ENCODE measurements at regions not wholly inside any gene's neighbourhood (a gene's known extent, or its start where the extent isn't known, plus 50 kb on each side); places are given as distances from the start of the nearest gene placed in this dataset.

DNA sequence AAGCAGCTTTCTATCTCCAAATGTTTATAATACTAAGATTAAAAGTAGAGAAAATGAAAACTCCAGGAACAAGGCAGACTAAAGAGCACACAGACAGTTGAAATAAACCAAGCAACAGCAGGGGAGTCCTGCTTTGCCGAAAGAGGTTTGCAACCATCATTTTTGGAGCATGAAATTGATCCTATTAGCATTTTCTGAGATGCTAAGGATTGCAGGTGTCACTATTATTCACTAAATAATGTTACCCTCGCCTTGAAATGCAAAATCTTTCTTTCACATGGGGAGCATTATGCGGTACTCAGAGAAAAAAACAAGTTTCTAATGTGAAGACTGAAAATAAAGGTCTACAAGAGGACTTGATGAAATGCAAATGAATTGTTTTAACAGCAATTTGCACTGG is 81.7 kb upstream of the DNAJC10 start:
- no peak overlapping the region for H3K27ac ChIP-seq
- ATAC-seq, result no peak
- WGBS, 2 donors (ENCODE audit: low coverage in 1 of 2), result 65 to 81% methylated on average over 3 of the region's 3 CpGs
- no peak overlapping the region for H3K4me3 ChIP-seq
- no peaks in the 10 kb centered on the region for H3K27me3 ChIP-seq
- H3K9me3 ChIP-seq, result no peaks in the 10 kb centered on the region
- H3K4me1 ChIP-seq, result no peaks in the 10 kb centered on the region
- no peak for TF ChIP-seq POLR2A (IDR thresholded peaks at IDR 0.05)
- no peak for TF ChIP-seq POLR2AphosphoS5 (IDR thresholded peaks at IDR 0.05)
- TF ChIP-seq, protein P1, sequence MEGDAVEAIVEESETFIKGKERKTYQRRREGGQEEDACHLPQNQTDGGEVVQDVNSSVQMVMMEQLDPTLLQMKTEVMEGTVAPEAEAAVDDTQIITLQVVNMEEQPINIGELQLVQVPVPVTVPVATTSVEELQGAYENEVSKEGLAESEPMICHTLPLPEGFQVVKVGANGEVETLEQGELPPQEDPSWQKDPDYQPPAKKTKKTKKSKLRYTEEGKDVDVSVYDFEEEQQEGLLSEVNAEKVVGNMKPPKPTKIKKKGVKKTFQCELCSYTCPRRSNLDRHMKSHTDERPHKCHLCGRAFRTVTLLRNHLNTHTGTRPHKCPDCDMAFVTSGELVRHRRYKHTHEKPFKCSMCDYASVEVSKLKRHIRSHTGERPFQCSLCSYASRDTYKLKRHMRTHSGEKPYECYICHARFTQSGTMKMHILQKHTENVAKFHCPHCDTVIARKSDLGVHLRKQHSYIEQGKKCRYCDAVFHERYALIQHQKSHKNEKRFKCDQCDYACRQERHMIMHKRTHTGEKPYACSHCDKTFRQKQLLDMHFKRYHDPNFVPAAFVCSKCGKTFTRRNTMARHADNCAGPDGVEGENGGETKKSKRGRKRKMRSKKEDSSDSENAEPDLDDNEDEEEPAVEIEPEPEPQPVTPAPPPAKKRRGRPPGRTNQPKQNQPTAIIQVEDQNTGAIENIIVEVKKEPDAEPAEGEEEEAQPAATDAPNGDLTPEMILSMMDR (IDR thresholded peaks at IDR 0.05), result no peak
- no peak for TF ChIP-seq EP300 (IDR thresholded peaks at IDR 0.05)
- no peaks in the 10 kb centered on the region for H3K36me3 ChIP-seq

DNA sequence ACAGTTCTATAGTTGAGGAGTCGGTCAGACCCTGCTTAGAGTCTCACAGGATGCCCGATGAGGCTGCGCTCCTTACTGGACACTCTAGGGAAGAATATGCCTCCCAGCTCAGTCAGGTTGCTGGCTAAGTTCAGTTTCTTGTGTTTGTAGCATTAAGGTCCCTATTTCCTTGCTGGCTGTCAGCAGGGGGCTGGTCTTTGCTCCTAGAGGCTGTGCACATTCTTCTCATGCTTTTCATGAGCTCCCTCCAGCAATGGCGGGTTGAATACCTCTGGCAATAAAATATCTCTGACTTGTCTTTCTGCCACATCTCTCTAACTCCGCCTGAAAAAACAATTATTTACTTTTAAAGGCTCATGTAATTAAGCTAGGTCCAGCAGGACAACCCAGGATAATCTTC is 79.4 kb upstream of the DNAJC10 start:
- H3K4me1 ChIP-seq, result no peaks in the 10 kb centered on the region

DNA sequence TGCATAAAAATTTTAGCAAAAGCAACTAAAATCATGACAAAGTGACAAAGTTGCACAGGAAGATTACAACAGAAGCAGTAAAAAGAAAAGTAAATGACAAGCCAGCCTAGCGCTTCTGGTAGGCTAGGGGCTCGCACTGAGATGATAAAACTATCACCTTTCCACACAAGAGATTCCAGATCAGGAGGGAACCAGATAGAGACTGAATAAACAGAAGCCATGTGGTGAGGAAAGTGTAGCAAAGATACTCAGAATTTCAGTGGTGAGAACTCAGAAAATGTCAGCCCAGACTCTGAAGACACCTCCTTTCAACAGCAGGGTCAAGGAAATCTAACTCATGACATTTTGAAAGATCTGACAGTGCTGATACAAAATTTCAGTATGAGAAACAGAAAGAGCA is 77.4 kb upstream of the DNAJC10 start:
- H3K4me3 ChIP-seq, result no peak overlapping the region
- no peak for ATAC-seq
- no peak overlapping the region for H3K27ac ChIP-seq
- H3K9me3 ChIP-seq, result no peaks in the 10 kb centered on the region
- TF ChIP-seq POLR2A (IDR thresholded peaks at IDR 0.05) (no peak), POLR2AphosphoS5 (IDR thresholded peaks at IDR 0.05) (no peak), EP300 (IDR thresholded peaks at IDR 0.05) (no peak)
- TF ChIP-seq, protein P1 (IDR thresholded peaks at IDR 0.05), result no peak
- no peaks in the 10 kb centered on the region for H3K36me3 ChIP-seq
- 94% methylated on average over 2 of the region's 2 CpGs; no CpG with 5 or more reads in 1 of the 2 donors for WGBS, 2 donors (ENCODE audit: low coverage in 1 of 2)
- H3K27me3 ChIP-seq, result no peaks in the 10 kb centered on the region
- H3K4me1 ChIP-seq, result no peaks in the 10 kb centered on the region

More for the DNA sequence above, 79.4 kb upstream of the DNAJC10 start:
- 74 to 79% methylated on average over 5 of the region's 5 CpGs for WGBS, 2 donors (ENCODE audit: low coverage in 1 of 2)
- no peak overlapping the region for H3K27ac ChIP-seq
- no peak overlapping the region for H3K4me3 ChIP-seq
- ATAC-seq, result no peak
- H3K36me3 ChIP-seq, result no peaks in the 10 kb centered on the region
- no peaks in the 10 kb centered on the region for H3K27me3 ChIP-seq
- TF ChIP-seq, protein P1 (IDR thresholded peaks at IDR 0.05), result no peak
- no peak for TF ChIP-seq EP300 (IDR thresholded peaks at IDR 0.05)
- TF ChIP-seq POLR2A (IDR thresholded peaks at IDR 0.05), result no peak
- no peak for TF ChIP-seq POLR2AphosphoS5 (IDR thresholded peaks at IDR 0.05)
- no peaks in the 10 kb centered on the region for H3K9me3 ChIP-seq

DNA sequence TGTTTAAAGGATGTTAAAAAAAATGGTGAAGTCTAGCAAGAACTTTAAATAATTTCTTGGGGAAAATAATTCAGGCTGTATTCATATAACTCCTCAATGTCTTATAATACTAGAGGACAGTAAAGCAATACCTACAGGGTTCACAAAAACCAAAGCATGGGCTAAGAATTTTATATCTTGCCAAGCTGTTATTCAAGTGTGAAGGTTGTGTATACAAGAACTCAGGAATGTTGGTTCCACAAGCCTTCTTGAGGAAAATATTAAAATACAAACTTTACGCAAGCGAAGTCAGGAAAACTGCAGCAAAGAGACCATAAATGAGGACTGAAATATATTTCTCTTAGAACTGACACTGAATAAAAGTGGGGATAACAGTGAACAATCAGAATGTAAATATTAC is 76.1 kb upstream of the DNAJC10 start:
- no peak for ATAC-seq
- Histone ChIP-seq H3K9me3 (no peaks in the 10 kb centered on the region), H3K27ac (no peak overlapping the region), H3K4me1 (no peaks in the 10 kb centered on the region), H3K36me3 (no peaks in the 10 kb centered on the region), H3K27me3 (no peaks in the 10 kb centered on the region), H3K4me3 (no peak overlapping the region)
- TF ChIP-seq, protein P1 (IDR thresholded peaks at IDR 0.05), result no peak
- TF ChIP-seq POLR2AphosphoS5 (IDR thresholded peaks at IDR 0.05) (no peak), EP300 (IDR thresholded peaks at IDR 0.05) (no peak), POLR2A (IDR thresholded peaks at IDR 0.05) (no peak)
- 80 to 100% methylated on average over 1 to 2 of the region's 2 CpGs for WGBS, 2 donors (ENCODE audit: low coverage in 1 of 2)

DNA sequence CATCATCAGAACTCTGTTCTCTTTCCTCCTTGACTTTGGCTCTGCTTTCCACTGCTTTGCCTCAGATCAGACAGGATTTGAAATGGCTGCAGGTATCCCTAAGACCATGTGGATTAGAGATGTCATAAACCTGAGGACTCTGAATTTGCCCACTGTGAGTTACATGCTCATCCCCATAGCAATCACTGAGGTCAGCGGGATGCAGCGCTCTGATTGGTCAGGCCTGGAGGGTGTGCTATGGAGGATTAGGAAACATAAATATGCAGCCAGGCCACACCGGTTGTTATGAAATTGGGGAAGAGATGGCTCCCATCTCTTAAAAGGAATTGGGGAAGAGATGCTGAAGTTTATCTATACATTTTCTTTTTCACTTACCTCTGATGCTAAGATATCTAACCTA is 73.7 kb upstream of the DNAJC10 start:
- WGBS, 2 donors (ENCODE audit: low coverage in 1 of 2), result 64 to 85% methylated on average over 2 to 3 of the region's 3 CpGs
- Histone ChIP-seq H3K4me1 (no peaks in the 10 kb centered on the region), H3K36me3 (no peaks in the 10 kb centered on the region), H3K4me3 (no peak overlapping the region), H3K27me3 (no peaks in the 10 kb centered on the region), H3K9me3 (no peaks in the 10 kb centered on the region), H3K27ac (no peak overlapping the region)
- peak; percentile 86 for ATAC-seq
- TF ChIP-seq EP300 (IDR thresholded peaks at IDR 0.05), result no peak
- TF ChIP-seq, protein P1 (IDR thresholded peaks at IDR 0.05), result no peak
- no peak for TF ChIP-seq POLR2AphosphoS5 (IDR thresholded peaks at IDR 0.05)
- TF ChIP-seq POLR2A (IDR thresholded peaks at IDR 0.05), result no peak

Measured in gastroesophageal sphincter (tissue), 4 donors.